ENCODE measurements at regions not wholly inside any gene's neighbourhood (a gene's known extent, or its start where the extent isn't known, plus 50 kb on each side); places are given as distances from the start of the nearest gene placed in this dataset.

- H3K4me3 Mint-ChIP-seq: no peak overlapping the region
- Histone ChIP-seq H3K9me3 (ENCODE audit: control insufficient read depth in 2 of 2, low read length in 2 of 2) (no peaks in the 10 kb centered on the region), H3K36me3 (ENCODE audit: control insufficient read depth, insufficient read depth, low read length) (no peaks in the 10 kb centered on the region), H3K4me1 (ENCODE audit: control insufficient read depth, insufficient read depth, low read length, poor library complexity, severe bottlenecking) (no peaks in the 10 kb centered on the region), H3K4me3 (ENCODE audit: low read depth, low read length) (no peak overlapping the region), H3K27me3 (ENCODE audit: control insufficient read depth, insufficient read depth, low read length) (no peaks in the 10 kb centered on the region), H3K27ac (ENCODE audit: insufficient read depth, low read length, poor library complexity, severe bottlenecking) (no peak overlapping the region)
- peaks cover 2 to 12% (median 6%) of the 10 kb centered on the region in 7 donors for H3K9me3 Mint-ChIP-seq
- ATAC-seq (ENCODE audit: low read depth in 2 of 2) (no peak), DNase-seq (no peak)
- no peak overlapping the region for H3K27ac Mint-ChIP-seq
- H3K4me1 Mint-ChIP-seq: no peaks in the 10 kb centered on the region
- no peaks in the 10 kb centered on the region for H3K36me3 Mint-ChIP-seq
- no peaks in the 10 kb centered on the region for H3K27me3 Mint-ChIP-seq
These were observed 208.5 kb upstream of the DTNA start for GRCh38 chr18:34501553-34501952.

DNA sequence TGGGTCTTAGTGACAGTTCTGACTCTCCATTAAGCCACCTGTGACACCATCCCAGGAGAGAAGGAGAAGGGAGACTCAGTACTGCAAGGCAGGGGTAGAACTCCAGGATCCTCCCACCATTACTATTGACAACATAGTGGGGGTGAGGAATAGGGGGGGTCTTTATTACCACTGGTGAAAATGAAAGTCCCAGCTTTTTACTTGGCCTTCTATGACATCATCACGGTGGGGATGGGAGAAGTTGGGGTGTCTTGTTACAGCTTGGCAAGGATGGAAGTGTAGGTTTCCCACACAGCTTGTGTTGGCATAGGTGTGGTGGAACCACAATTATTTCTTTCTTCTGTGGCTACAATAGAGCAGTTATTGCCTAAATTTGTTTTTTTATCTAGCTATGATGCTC, 203.9 kb upstream of the DTNA start:
- Mint-ChIP-seq H3K27ac (no peak overlapping the region), H3K36me3 (no peaks in the 10 kb centered on the region), H3K27me3 (no peaks in the 10 kb centered on the region), H3K4me1 (no peaks in the 10 kb centered on the region), H3K9me3 (peaks cover 5 to 14% (median 6%) of the 10 kb centered on the region in 7 donors), H3K4me3 (no peak overlapping the region)
- no peaks in the 10 kb centered on the region for H3K9me3 ChIP-seq (ENCODE audit: control insufficient read depth in 2 of 2, low read length in 2 of 2)
- no peak overlapping the region for H3K27ac ChIP-seq (ENCODE audit: insufficient read depth, low read length, poor library complexity, severe bottlenecking)
- no peaks in the 10 kb centered on the region for H3K4me1 ChIP-seq (ENCODE audit: control insufficient read depth, insufficient read depth, low read length, poor library complexity, severe bottlenecking)
- DNase-seq (no peak), ATAC-seq (ENCODE audit: low read depth in 2 of 2) (no peak)
- no peaks in the 10 kb centered on the region for H3K36me3 ChIP-seq (ENCODE audit: control insufficient read depth, insufficient read depth, low read length)
- H3K4me3 ChIP-seq (ENCODE audit: low read depth, low read length): no peak overlapping the region
- H3K27me3 ChIP-seq (ENCODE audit: control insufficient read depth, insufficient read depth, low read length): no peaks in the 10 kb centered on the region

DNA sequence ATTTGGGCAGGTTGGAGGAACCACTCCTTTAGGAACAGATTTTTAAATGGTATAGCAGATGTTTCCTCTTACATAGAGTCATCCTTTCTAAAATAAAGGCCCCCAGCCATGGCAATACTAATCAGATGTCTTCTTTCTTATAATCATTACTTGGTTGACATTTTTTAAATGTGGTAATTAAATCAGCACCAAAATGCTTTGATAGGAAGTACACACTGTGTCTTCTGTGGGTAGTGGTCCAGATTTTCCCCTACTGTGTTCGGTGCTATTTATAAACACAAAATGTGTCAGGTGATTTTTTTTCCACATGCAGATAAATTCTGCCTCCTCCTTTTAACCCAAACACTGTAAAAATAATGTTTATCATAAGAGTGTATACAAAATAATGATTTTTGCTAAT, 200.9 kb upstream of the DTNA start:
- Histone ChIP-seq H3K27me3 (ENCODE audit: control insufficient read depth, insufficient read depth, low read length) (no peaks in the 10 kb centered on the region), H3K27ac (ENCODE audit: insufficient read depth, low read length, poor library complexity, severe bottlenecking) (no peak overlapping the region), H3K4me1 (ENCODE audit: control insufficient read depth, insufficient read depth, low read length, poor library complexity, severe bottlenecking) (no peaks in the 10 kb centered on the region), H3K9me3 (ENCODE audit: control insufficient read depth in 2 of 2, low read length in 2 of 2) (no peaks in the 10 kb centered on the region), H3K36me3 (ENCODE audit: control insufficient read depth, insufficient read depth, low read length) (no peaks in the 10 kb centered on the region), H3K4me3 (ENCODE audit: low read depth, low read length) (no peak overlapping the region)
- Mint-ChIP-seq H3K4me3 (no peak overlapping the region), H3K27me3 (no peaks in the 10 kb centered on the region), H3K9me3 (peaks cover 2 to 12% (median 3%) of the 10 kb centered on the region in 7 donors), H3K27ac (no peak overlapping the region), H3K36me3 (no peaks in the 10 kb centered on the region), H3K4me1 (no peaks in the 10 kb centered on the region)
- DNase-seq (no peak), ATAC-seq (ENCODE audit: low read depth in 2 of 2) (no peak)

DNA sequence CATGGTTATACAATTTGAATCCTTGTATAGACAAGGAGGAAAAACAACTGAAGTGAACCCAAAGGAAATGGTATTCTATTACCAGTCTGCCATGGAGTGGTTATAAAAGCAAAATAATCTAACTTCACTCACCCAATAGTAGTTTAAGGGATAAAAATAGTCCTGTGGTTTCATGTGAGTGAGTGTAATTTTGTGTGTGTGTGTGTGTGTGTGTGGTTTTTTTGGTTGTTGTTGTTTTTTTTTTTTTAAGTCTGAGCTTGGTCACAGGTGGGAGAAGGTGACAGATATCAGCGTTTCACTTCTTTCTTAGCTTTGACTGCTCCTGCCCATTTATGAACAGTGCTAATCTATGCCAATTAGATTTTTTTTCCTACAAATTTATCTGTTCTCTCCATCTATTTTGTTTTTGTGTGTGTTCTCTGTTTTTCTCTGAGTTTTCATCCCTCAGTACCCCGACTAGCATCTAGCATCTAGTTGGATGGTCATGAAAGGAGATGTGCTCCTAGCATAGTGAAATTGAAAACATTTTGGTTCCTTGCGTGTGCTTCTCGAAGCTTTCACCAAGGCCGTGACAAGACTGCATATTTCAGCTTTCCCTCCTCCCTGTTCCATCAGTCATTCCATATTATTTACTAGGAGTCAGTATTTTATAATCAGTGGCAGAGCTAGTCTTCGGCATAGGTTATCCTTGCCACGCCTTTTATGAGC, 200.1 kb upstream of the DTNA start:
- Histone ChIP-seq H3K27me3 (ENCODE audit: control insufficient read depth, insufficient read depth, low read length) (no peaks in the 10 kb centered on the region), H3K27ac (ENCODE audit: insufficient read depth, low read length, poor library complexity, severe bottlenecking) (no peak overlapping the region), H3K9me3 (ENCODE audit: control insufficient read depth in 2 of 2, low read length in 2 of 2) (no peaks in the 10 kb centered on the region), H3K4me3 (ENCODE audit: low read depth, low read length) (no peak overlapping the region), H3K36me3 (ENCODE audit: control insufficient read depth, insufficient read depth, low read length) (no peaks in the 10 kb centered on the region), H3K4me1 (ENCODE audit: control insufficient read depth, insufficient read depth, low read length, poor library complexity, severe bottlenecking) (no peaks in the 10 kb centered on the region)
- no peaks in the 10 kb centered on the region for H3K27me3 Mint-ChIP-seq
- ATAC-seq (ENCODE audit: low read depth in 2 of 2) (no peak), DNase-seq (no peak)
- no peaks in the 10 kb centered on the region for H3K36me3 Mint-ChIP-seq
- no peak overlapping the region for H3K27ac Mint-ChIP-seq
- H3K4me1 Mint-ChIP-seq: no peaks in the 10 kb centered on the region
- H3K9me3 Mint-ChIP-seq: peaks cover 1 to 12% (median 3%) of the 10 kb centered on the region in 7 donors
- no peak overlapping the region for H3K4me3 Mint-ChIP-seq

DNA sequence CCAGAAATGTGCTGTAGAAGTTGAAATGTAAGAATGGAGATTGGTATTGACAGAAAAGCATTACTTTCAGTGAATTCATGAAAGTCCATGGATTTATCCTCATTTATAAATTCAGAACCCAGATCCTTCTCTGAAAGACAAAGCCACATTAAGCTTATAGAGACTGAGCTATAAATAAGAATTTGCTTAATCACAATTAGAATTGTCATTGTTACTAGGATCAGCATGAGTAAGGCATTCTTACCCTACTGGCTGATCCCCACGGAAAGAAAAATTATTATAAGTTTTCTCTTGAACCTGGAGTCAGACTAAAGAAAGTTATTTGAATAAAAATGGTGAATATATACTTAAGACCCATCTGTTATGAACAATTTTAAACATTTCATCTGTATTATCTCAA, 199.2 kb upstream of the DTNA start:
- Mint-ChIP-seq H3K27ac (no peak overlapping the region), H3K4me1 (no peaks in the 10 kb centered on the region), H3K36me3 (no peaks in the 10 kb centered on the region), H3K27me3 (no peaks in the 10 kb centered on the region), H3K4me3 (no peak overlapping the region), H3K9me3 (peaks cover 0 to 17% (median 4%) of the 10 kb centered on the region in 7 donors)
- DNase-seq (no peak), ATAC-seq (ENCODE audit: low read depth in 2 of 2) (no peak)
- H3K27me3 ChIP-seq (ENCODE audit: control insufficient read depth, insufficient read depth, low read length): no peaks in the 10 kb centered on the region
- no peak overlapping the region for H3K4me3 ChIP-seq (ENCODE audit: low read depth, low read length)
- no peaks in the 10 kb centered on the region for H3K9me3 ChIP-seq (ENCODE audit: control insufficient read depth in 2 of 2, low read length in 2 of 2)
- H3K4me1 ChIP-seq (ENCODE audit: control insufficient read depth, insufficient read depth, low read length, poor library complexity, severe bottlenecking): no peaks in the 10 kb centered on the region
- no peaks in the 10 kb centered on the region for H3K36me3 ChIP-seq (ENCODE audit: control insufficient read depth, insufficient read depth, low read length)
- no peak overlapping the region for H3K27ac ChIP-seq (ENCODE audit: insufficient read depth, low read length, poor library complexity, severe bottlenecking)

DNA sequence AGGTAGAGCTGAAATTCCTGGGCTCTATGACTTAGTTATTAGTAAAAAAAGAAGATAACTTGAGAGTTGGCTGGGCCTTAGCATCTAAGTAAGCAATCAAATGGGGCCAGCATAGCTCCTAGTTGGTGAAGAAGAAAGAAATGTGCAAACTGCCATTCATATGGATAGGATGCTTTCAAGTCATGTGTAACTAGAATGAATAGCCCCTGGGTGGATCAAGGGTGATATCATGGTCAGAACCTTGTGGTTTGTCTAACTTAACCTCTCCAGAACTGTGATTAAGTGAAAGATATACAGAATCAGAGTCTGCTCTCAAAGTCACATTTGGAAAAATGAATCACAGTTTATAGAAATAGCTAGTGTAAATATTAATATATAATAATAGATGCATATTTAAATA, 198.7 kb upstream of the DTNA start:
- Mint-ChIP-seq H3K27ac (no peak overlapping the region), H3K36me3 (no peaks in the 10 kb centered on the region)
- ATAC-seq (ENCODE audit: low read depth in 2 of 2): no peak

DNA sequence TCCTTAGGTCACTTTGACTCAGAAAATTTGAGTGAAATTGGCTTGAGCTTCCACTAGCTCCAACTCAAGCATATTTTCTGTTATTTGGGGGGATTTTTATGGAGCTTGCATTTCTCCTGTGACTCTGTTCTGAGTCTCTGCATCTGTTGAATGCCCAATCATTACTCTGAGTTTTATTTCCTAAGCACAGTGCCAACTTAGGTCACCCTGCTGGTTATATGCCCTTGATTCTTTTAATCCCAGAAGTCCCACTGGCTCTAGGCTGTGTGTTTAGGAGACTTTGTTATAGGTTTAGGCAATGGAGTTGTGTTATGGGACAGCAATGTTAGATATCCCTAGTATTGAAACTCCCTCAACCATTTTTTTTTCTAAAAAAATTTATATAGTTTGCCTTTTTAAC, 198.2 kb upstream of the DTNA start:
- no peak overlapping the region for H3K27ac ChIP-seq (ENCODE audit: insufficient read depth, low read length, poor library complexity, severe bottlenecking)
- H3K4me1 ChIP-seq (ENCODE audit: control insufficient read depth, insufficient read depth, low read length, poor library complexity, severe bottlenecking): no peaks in the 10 kb centered on the region
- no peak for DNase-seq
- Mint-ChIP-seq H3K4me3 (no peak overlapping the region), H3K9me3 (peaks cover 0 to 23% (median 5%) of the 10 kb centered on the region in 7 donors), H3K27me3 (no peaks in the 10 kb centered on the region), H3K4me1 (no peaks in the 10 kb centered on the region), H3K27ac (no peak overlapping the region), H3K36me3 (no peaks in the 10 kb centered on the region)
- H3K4me3 ChIP-seq (ENCODE audit: low read depth, low read length): no peak overlapping the region
- no peaks in the 10 kb centered on the region for H3K36me3 ChIP-seq (ENCODE audit: control insufficient read depth, insufficient read depth, low read length)
- H3K9me3 ChIP-seq (ENCODE audit: control insufficient read depth in 2 of 2, low read length in 2 of 2): no peaks in the 10 kb centered on the region
- ATAC-seq (ENCODE audit: low read depth in 2 of 2): no peak
- H3K27me3 ChIP-seq (ENCODE audit: control insufficient read depth, insufficient read depth, low read length): no peaks in the 10 kb centered on the region

More for the DNA sequence above, 198.7 kb upstream of the DTNA start:
- Mint-ChIP-seq H3K4me3 (no peak overlapping the region), H3K9me3 (peaks cover 0 to 20% (median 5%) of the 10 kb centered on the region in 7 donors), H3K4me1 (no peaks in the 10 kb centered on the region), H3K27me3 (no peaks in the 10 kb centered on the region)
- no peak for DNase-seq
- H3K27me3 ChIP-seq (ENCODE audit: control insufficient read depth, insufficient read depth, low read length): no peaks in the 10 kb centered on the region
- H3K4me3 ChIP-seq (ENCODE audit: low read depth, low read length): no peak overlapping the region
- H3K4me1 ChIP-seq (ENCODE audit: control insufficient read depth, insufficient read depth, low read length, poor library complexity, severe bottlenecking): no peaks in the 10 kb centered on the region
- no peaks in the 10 kb centered on the region for H3K36me3 ChIP-seq (ENCODE audit: control insufficient read depth, insufficient read depth, low read length)
- H3K9me3 ChIP-seq (ENCODE audit: control insufficient read depth in 2 of 2, low read length in 2 of 2): no peaks in the 10 kb centered on the region
- H3K27ac ChIP-seq (ENCODE audit: insufficient read depth, low read length, poor library complexity, severe bottlenecking): no peak overlapping the region

GRCh38 chr18:34514238-34514637, 195.9 kb upstream of the DTNA start:
- Mint-ChIP-seq H3K4me3 (no peak overlapping the region), H3K9me3 (peaks cover 0 to 23% (median 8%) of the 10 kb centered on the region in 7 donors), H3K27ac (no peak overlapping the region), H3K36me3 (no peaks in the 10 kb centered on the region), H3K27me3 (no peaks in the 10 kb centered on the region), H3K4me1 (no peaks in the 10 kb centered on the region)
- DNase-seq (no peak), ATAC-seq (ENCODE audit: low read depth in 2 of 2) (no peak)
- Histone ChIP-seq H3K27me3 (ENCODE audit: control insufficient read depth, insufficient read depth, low read length) (no peaks in the 10 kb centered on the region), H3K27ac (ENCODE audit: insufficient read depth, low read length, poor library complexity, severe bottlenecking) (no peak overlapping the region), H3K4me1 (ENCODE audit: control insufficient read depth, insufficient read depth, low read length, poor library complexity, severe bottlenecking) (no peaks in the 10 kb centered on the region), H3K36me3 (ENCODE audit: control insufficient read depth, insufficient read depth, low read length) (no peaks in the 10 kb centered on the region), H3K4me3 (ENCODE audit: low read depth, low read length) (no peak overlapping the region), H3K9me3 (ENCODE audit: control insufficient read depth in 2 of 2, low read length in 2 of 2) (no peaks in the 10 kb centered on the region)

All from CD4-positive, CD25-positive, alpha-beta regulatory T cell (primary cell).